ENCODE measurements at regions not wholly inside any gene's neighbourhood (a gene's known extent, or its start where the extent isn't known, plus 50 kb on each side); places are given as distances from the start of the nearest gene placed in this dataset.

DNA sequence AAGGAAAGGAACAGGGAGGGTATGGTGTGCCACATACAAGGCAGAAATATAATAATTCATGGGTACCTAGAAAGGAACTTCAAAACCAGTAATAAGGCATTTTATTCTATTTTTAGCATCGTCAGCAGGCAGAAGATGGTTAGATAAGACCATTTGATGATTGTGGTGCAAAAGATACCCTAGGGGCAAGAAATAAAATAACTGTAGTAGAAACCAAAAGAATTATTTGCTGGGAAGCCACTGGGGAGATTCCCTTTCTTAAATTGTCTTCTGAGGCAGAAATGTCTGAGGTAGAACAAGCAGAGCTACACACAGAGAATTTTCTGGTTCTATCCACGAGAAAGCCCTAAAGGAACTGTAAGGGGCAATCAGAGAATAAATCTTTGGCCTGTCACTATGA lies 64.3 kb upstream of the PCGF5 start:
- no peak for TF ChIP-seq POLR2AphosphoS5 (IDR thresholded peaks at IDR 0.05)
- TF ChIP-seq, protein P1, sequence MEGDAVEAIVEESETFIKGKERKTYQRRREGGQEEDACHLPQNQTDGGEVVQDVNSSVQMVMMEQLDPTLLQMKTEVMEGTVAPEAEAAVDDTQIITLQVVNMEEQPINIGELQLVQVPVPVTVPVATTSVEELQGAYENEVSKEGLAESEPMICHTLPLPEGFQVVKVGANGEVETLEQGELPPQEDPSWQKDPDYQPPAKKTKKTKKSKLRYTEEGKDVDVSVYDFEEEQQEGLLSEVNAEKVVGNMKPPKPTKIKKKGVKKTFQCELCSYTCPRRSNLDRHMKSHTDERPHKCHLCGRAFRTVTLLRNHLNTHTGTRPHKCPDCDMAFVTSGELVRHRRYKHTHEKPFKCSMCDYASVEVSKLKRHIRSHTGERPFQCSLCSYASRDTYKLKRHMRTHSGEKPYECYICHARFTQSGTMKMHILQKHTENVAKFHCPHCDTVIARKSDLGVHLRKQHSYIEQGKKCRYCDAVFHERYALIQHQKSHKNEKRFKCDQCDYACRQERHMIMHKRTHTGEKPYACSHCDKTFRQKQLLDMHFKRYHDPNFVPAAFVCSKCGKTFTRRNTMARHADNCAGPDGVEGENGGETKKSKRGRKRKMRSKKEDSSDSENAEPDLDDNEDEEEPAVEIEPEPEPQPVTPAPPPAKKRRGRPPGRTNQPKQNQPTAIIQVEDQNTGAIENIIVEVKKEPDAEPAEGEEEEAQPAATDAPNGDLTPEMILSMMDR (IDR thresholded peaks at IDR 0.05): no peak

Data from suprapubic skin (tissue), 3 donors.